Kidney tubule cell (primary cell): ENCODE measurements at regions not wholly inside any gene's neighbourhood (a gene's known extent, or its start where the extent isn't known, plus 50 kb on each side); places are given as distances from the start of the nearest gene placed in this dataset.
"Not testable (repeated sequence)": the region's sequence is repeated elsewhere in the genome, so short reads cannot be mapped to it uniquely, and the experiment has no call there.

Experiments used
- DNase-seq: peaks from one replicate; pipeline ENCODE4 v3.0.0-alpha.2; 2018; ENCODE audit warnings: low spot score

DNA sequence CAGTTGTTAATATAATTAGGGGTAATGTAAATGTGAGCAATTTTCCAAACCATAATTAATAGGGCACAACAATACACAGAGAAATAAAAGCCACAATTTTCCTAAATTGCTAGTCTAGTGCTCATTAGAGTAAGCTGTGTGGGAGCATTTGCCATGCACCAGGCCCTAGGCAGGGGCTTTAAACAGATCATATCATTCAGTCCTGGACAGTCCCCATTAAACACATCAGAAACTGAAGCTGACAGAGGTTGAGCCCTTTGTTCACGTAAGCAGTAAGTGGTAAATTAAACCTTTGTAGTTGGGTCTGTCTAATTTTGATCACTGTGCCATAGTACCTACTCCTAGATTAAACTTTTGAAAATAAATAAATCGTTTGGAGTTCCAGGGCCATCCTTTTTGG, 931.1 kb downstream of the C6orf118 start:
- DNase-seq: no peak

DNA sequence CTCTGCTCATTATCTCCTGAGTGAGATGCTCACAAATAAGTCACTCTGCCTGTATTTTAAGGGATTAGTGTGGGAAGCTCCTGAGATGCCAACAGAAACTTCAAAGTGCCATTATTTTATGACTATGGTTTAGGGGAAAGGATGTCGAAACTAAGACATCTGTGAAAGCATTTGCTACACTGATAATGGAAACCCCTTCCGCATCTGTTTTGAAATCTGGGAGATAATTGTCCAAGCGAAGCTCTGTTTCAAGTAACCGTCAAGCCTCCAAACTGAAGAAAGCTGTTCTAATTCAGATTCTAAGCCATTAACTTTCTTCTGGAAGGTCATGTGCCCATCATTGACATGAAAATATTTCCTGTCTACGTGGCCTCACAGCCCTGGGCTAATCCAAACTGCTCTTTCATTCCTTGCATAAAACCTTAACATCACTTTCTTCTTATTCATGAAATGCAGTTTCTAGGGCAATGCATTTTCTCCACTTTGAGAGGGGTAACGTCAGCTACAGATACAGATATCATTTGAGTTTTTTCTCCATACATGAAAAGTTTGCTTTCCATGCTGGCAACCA, 932.0 kb downstream of the C6orf118 start:
- DNase-seq: no peak

DNA sequence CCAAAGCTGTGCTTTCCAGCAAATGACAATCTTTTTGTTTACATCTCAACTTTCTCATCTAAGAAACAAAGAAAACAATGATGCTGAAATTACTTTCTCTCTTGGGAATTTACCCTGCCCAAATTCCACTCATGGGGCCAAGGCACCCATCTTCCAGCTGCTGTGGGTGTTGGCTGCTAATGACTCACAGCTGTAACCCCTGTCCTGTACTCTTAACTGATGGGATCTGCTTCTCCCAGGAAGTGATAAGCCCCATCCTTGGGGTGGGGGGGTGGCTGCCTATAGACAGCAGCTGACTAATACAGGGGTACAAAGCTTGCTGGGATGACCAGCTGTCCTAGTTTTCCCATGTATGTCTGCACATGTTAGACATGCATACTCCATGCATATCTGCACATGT, 938.6 kb downstream of the C6orf118 start:
- DNase-seq: no peak

DNA sequence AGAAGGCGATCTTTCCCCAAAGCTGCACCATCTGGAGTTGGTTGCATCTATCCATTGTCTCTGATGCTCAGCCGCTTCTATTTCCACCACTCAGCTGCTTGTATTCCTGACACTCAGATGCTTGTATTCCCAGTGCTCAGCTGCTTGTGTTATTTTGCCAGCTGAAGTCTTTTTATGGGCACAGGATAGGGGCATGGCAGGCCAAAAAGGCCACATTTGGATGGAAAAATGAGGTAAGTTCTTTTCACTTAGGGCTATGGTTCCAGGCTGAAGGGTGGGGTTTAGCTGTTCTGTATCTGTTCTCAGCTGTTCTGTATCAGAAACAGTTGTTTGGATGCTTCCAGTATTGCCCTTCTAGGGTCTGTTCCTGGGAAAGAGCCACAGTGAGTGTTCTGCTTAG, 944.9 kb downstream of the QKI start:
- DNase-seq: no peak

DNA sequence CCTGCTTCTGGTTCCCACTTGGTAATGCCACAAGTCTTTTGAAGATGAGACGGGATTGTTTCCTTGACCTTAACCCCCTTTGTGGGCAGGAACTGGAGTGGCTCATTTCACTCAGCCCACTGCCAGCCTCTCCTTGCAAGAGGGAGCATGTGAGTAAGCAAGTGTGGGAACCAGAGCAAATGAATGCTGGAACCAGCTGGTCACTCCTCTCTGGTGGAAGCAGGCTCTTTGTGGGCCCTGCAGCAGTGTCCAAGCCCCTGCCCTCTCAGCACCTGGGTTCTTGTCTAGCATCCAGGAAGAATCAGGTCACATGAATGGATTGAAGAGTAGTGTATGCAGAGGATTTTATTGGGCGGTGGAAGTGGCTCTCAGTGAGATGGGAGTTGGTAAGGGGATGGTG, 944.5 kb downstream of the QKI start:
- DNase-seq: no peak

DNA sequence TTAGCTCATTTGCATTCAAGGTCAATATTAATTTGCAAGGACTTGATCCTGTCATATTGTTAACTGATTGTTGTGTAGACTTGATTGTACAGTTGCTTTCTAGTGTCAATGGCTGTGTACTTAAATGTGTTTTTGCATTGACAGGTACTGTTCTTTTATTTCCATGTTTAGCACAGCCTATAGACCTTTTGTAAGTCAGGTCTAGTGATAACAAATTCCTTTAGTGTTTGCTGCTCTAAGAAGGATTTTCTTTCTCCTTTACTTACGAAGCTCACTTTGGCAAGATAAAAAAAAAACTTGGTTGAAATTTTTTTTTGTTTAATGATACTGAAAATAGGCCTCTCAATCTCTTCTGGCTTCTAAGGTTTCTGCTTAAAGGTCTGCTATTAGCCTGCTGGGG, 942.3 kb downstream of the QKI start:
- no peak for DNase-seq

DNA sequence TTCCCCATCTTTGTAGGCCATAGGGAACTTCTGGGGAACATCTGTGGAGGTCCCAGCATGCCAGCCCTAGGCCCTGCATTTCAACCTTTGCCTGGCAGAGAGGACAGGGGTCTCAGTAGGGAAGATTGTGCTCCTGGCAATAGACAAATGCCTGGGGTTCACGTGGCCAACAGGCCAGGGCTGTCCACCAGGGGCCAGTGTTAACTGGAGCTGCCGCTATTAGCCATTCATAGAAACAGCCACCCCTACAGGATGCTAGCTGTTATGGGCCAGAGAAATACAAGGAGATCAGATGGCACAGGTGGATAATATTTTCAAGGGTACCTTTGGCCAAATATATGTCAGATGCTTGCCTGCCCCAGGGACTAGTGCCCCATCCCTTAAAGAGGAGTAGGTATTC, 932.9 kb downstream of the QKI start:
- no peak for DNase-seq

DNA sequence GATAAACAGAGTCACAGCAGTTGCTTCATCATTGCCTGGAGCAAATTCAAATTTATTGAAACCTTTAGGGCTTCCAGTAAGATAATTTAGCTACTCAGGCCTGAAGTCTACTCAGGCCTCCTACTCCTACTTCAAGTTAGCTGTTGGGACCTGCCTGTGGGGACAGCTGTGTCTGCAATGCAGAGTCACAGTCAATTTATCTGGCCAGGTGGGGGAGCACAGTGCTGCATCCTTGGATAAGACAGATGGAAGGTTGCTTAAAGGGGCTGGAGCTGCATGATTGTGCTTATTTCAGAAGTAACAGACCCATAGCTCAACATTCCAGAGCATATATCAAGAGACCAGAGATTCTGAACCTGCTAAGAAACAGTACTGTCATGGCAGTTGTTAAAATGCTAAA, 932.1 kb downstream of the QKI start:
- DNase-seq: no peak

DNA sequence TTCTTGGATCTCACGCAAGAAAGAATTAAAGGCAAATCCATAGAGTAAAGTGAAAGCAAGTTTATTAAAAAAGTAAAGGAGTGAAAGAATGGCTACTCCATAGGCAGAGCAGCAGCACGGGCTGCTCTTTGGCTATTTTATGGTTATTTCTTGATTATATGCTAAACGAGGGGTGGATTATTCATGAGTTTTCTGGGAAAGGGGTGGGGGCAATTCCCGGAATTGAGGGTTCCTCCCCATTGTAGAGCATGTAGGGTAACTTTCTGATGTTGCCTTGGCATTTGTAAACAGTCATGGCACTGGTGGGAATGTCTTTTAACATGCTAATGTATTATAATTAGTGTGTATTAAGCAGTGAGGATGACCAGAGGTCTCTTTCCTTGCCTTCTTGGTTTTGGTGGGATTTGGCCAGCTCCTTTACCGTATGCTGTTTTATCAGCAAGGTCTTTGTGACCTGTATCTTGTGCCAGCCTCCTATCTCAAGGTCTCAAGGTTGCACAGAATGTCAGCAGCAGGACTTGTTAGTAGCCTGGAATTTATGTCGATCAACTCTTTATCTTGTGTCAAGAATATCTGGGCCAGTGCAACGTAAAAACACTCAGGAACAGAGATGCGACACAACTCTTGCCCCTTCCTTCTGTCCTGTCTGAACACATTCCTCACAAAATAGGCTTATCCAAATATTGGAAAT, 931.4 kb downstream of the QKI start:
- no peak for DNase-seq

DNA sequence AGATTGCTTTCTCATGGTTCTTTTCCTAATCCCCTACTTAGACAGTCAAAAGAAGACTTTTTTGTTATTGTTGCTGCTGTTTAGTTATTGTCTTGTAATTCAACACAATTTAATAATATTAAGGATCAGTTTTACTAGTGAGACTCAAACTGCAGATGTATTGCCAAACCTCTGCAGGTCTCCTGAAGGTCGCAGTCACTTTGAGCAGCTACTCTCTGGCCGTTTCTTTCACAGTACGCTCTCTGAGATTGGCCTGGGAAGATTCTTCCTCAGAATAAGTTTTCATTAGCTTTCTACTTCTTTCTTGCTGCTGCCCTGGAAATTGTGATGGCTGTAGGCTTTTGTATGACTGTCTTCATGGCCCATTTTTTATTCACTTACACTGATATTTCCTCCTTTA, 930.8 kb downstream of the QKI start:
- DNase-seq: no peak

DNA sequence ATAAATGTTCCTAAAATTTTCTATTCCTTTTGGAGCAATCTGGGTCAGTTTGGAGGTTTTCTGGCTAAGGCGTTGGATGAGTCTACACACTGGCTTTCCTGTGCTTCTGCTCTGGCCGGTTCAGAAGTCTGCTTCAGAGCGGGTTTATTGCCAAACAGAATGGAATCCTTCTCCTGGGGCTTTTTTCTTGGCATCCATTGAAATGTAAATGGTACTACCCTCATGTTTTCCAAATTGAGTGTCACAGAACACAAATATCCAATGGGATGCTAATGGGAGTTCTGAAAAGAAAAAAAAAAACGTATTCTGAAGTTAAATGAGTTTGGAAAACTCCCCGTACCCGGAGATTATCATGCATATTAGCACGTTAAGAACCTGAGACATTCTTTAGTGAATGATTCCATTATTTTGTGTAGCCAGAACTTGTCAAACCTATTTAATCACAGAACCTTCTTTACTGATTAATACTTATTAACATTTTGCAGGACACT, 930.3 kb downstream of the QKI start:
- DNase-seq: no peak

DNA sequence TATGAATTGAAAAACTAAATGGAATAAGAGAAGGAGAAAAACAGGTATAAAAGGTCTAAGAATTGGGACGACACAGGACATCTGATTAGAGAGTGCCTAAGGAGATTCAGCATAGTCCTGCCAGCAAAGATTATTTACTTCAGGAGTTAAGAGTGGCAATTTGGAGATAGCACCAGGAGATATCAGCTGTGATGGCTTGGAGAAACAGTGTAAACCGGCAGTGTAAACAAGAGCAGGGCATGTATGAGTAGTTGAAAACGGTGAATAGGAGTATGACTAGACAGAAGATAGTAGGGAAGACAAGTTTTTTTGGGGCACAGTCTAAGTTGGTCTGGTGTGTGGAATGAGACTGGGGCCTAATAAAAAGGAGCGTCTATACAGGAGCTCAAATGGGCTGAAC, 924.9 kb downstream of the QKI start:
- not testable (repeated sequence) for DNase-seq

DNA sequence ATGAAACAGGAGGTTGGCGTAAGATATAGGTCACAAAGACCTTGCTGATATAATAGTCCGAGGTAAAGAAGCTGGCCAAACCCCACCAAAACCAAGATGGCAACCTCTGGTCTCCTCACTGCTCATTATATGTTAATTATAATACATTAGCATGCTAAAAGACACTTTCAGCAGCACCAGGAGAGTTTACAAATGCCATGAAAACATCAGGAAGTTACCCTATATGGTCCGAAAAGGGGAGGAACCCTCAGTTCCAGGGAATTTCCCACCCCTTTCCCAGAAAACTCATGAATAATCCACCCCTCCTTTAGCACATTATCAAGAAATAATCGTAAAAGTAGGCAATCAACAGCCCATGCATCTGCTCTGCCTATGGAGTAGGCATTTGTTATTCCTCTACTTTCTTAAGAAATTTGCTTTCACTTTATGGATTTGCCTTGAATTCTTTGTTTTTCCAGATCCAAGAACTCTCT, 923.4 kb downstream of the QKI start:
- DNase-seq: no peak

DNA sequence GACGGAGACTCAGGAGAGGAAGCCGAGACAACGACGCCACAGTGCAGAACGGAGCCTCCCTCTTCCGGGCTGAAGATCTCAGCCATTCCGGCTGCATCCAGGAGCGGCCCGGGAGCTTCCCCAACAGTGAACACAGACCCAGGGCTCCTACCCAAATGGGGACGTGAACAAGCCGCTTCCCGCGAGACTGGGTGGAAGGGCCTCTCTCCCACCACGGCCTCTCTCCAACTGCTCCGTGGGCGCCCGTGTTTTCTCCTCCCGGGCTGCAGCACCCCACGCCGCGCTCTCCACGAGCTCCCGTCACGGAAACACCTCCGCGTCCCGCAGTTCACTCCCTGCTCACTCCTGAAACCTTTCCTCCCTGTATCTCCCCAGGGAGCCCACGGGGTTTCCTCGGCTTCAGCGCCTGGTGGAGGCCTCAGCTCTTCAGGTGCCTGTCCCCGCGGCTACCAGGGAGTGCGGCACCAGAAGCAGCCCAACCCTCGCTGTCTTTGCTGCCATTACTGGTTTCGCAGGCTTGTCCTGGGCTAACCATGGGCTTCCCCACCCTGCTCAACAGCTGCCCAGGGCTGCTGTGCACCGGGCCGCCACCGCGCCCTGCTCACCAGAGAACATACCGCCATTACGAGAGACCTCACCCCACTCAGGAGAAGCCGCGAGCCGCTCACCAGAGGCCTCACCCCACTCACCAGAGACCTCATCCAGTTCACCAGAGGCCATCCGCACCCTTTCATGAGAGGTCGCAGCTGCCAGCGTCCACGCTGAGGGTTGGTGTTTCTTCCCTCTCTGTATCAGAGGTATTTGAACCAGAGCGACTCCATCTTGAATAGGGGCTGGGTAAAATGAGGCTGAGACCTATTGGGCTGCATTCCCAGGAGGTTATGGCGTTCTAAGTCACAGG, 922.8 kb downstream of the QKI start:
- no peak for DNase-seq

DNA sequence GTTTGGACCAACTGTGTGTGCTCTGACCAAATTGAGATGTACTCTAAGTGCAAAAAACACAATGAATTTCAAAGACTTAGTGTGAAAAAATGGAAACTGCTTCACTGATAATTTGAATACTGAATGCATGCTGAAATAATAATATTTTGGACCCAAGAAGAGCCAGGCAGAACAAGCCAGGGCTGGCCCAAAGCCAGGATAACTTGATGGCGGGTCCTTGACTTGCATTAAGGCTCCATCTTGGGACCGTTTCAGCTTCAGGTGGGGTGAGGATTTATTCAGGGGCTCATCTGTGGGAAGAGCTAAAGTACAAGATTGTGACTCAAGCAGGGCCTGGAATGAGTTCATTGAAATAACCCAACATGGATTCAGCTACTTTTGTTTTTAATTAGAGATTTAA, 921.9 kb downstream of the QKI start:
- DNase-seq: no peak

DNA sequence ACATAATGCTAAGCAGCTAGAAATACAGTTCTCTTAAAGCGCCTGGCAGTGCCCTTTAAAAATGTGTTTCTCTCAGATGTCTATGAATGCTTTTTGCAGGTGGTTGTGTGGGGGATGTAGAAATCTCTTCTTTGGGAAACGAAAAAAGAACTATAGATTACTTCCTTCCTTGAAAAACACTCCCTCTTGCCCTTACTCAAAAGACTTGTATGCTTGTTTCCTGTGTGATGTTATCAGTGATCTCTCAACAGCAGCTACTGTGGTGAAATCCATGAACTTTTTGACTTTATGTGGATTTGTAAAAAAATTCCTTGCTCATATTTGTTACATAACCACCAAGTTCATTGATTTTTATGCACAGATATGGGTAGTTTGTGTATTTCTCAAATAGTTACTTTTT, 916.5 kb downstream of the QKI start:
- no peak for DNase-seq

DNA sequence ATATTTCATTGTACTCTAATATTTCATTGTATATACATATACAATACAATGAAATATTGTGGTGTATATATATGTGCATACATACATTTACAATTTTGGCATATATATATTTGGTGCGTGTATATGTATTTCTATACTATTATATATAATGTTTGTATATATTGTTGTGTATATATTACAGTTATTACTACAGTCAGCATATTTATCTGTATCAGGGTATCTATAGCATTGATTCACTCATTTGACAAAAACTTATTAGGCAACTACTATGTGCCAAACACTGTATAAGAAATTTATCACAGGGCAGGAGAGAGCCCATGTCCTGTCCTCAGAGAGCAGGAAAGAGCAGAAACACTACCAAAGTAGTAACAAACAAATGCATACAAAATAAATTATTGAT, 910.6 kb downstream of the QKI start:
- no peak for DNase-seq

DNA sequence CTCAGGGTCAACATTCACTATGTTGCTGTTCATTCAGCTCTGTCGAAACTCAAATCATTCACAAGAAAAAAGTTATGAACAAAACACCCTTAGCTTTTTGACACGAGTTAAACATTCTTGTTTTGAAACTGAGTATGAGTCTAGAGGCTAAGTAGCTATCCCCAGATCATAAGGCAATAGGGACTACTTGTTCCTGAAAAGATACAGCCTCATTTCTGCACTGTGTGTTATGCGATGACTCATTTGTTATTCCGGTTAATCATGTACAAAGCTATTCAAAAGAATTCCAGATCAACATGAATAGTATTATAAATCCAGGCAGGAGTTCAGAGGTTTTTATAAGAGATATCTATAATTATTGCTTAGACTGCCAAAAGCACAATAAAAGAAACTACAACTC, 908.0 kb downstream of the QKI start:
- peak; percentile 79 for DNase-seq

DNA sequence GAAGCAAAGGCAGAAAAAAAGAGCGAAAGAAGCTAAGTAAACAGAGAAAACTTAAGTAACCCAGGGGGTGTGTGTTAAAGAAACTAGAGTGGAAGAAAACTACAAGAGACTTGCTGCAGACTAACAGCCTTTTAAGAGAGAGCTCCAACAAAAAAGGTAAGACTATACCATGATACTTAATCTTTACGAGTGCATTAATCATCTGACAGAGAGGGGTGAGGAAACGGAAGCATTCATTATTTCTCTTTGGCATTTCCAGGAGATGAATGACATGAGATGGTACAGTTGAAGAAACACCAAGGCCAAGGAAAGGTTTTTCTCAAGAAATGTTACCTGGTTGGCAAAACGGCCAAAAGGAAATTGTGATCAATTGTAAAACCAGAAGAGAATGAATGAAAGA, 906.8 kb downstream of the QKI start:
- DNase-seq: no peak

DNA sequence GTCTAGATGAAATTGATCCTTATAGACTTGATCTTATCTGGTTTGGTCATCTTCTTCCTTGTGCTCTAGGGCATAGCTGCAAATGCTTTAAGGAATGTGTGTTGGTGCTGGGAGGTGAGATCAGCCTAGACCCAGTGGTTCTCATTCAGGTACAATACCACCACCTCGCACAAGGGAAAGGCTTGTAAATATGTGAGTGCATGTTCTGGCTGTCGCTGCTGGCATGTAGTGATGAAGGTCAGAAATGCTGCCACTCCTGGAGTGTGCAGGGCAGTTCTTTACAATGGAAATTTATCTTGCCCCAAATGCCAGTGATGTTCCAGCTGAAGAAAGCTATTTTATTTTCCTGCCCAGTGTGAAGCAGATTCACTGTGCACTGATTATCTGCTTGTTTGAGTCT, 900.9 kb downstream of the QKI start:
- no peak for DNase-seq

DNA sequence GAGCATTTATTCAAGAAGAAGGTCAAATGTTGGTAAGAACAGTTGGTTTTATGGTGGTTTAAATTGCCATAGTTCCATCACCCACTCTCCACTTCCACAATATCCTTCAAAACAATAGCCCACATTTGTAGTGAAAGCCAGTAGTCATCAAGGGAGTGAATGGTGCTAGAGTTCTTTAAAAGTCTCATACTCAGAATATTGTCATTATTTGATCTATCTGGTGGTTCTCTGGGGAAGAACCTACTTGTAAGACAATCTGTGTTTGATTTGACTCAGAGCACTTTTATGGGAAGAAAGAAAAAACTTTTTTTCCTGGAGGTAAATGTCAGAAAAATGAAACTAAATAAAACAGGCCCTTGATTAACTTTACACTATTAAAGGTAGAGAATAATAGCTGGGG, 893.8 kb downstream of the QKI start:
- no peak for DNase-seq

DNA sequence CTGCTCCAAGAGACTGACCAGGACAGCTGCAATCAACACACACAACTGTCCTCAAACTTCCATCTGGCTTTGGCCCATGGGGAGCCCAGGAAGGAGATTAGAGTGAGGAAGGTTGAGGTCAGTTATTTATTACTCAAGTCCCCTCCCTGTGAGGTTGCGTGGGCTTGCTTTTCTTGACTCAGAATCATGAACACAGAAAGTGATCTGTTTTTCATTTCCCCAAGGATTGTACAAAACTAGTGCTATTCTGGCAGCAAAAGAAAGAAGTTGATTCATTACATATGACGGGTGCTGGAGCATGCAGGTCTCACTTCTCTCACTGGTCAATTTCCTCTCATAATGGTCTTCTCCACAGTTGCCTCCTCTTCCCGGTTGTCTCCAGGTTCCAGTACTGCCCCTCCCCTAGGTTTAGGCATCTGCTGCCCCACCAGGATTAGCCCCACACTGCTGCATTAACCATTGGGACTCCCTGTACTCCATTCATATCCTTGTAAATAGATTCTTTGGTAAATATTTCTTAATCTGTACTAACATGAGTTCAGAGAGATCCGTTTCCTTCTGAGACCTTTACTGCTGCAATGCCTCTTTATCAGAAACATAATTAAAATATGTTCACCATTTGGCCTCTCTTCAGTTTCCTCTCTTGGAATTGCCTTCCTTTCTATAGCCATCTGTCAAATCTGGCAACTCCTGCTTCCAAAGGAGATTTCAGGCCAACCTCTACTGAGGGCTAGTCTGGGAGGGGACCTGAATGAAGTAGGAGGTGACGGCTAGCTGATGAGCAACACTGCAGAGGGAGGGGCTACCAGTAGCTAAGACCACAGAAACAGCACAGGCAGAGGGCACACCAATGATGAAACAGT, 888.8 kb downstream of the QKI start:
- no peak for DNase-seq
